ENCODE measurements at regions not wholly inside any gene's neighbourhood (a gene's known extent, or its start where the extent isn't known, plus 50 kb on each side); places are given as distances from the start of the nearest gene placed in this dataset.
"Not testable (repeated sequence)": the region's sequence is repeated elsewhere in the genome, so short reads cannot be mapped to it uniquely, and the experiment has no call there.

GRCh38 chr1:184860985-184861754 lies 106.5 kb upstream of the EDEM3 start:
- DNase-seq (ENCODE audit: low spot score) (no peak), ATAC-seq (no peak)
- intact Hi-C loops (cut with DNase I) = no loop called here

GRCh38 chr1:184860535-184860934 lies 105.9 kb upstream of the EDEM3 start:
- intact Hi-C loops (cut with DNase I) = no loop called here
- ATAC-seq (no peak), DNase-seq (ENCODE audit: low spot score) (no peak)

- DNase-seq (ENCODE audit: low spot score) (no peak), ATAC-seq (no peak)
- intact Hi-C loops (cut with DNase I) = no loop called here
Observed at GRCh38 chr1:184859381-184860105, 104.9 kb upstream of the EDEM3 start.

- intact Hi-C loops (cut with DNase I) = no loop called here
- no peak for ATAC-seq
Observed at GRCh38 chr1:184858288-184858687, 103.6 kb upstream of the EDEM3 start.

GRCh38 chr1:184854496-184855140 lies 100.0 kb upstream of the EDEM3 start:
- DNase-seq (ENCODE audit: low spot score) (no peak), ATAC-seq (peak; percentile 67)
- intact Hi-C loops (cut with DNase I) = no loop called here

More at GRCh38 chr1:184858288-184858687, 103.6 kb upstream of the EDEM3 start:
- no peak for DNase-seq (ENCODE audit: low spot score)

GRCh38 chr1:184854036-184854435 lies 99.4 kb upstream of the EDEM3 start:
- DNase-seq (ENCODE audit: low spot score) = no peak
- ATAC-seq = no peak
- intact Hi-C loops (cut with DNase I) = no loop called here

- no peak for ATAC-seq
- no peak for DNase-seq (ENCODE audit: low spot score)
- intact Hi-C loops (cut with DNase I) = no loop called here
Observed at GRCh38 chr1:184851822-184852746, 97.4 kb upstream of the EDEM3 start.

- DNase-seq (ENCODE audit: low spot score) (no peak), ATAC-seq (no peak)
- intact Hi-C loops (cut with DNase I) = no loop called here
Observed at GRCh38 chr1:184843732-184844495, 89.3 kb upstream of the EDEM3 start.

GRCh38 chr1:184840596-184840995 lies 85.9 kb upstream of the EDEM3 start:
- DNase-seq (ENCODE audit: low spot score) = no peak
- intact Hi-C loops (cut with DNase I) = no loop called here
- no peak for ATAC-seq

GRCh38 chr1:184838504-184838951 lies 83.9 kb upstream of the EDEM3 start:
- no peak for DNase-seq (ENCODE audit: low spot score)
- intact Hi-C loops (cut with DNase I) = no loop called here
- peak; percentile 98 for ATAC-seq

GRCh38 chr1:184836934-184837895 lies 82.6 kb upstream of the EDEM3 start:
- ATAC-seq (no peak), DNase-seq (ENCODE audit: low spot score) (no peak)
- intact Hi-C loops (cut with DNase I) = no loop called here

GRCh38 chr1:184836141-184836540 lies 81.5 kb upstream of the EDEM3 start:
- no peak for ATAC-seq
- intact Hi-C loops (cut with DNase I) = no loop called here

GRCh38 chr1:184833994-184834393 lies 79.3 kb upstream of the EDEM3 start:
- intact Hi-C loops (cut with DNase I); ATAC-seq; DNase-seq (ENCODE audit: low spot score): not testable (repeated sequence)

More at GRCh38 chr1:184836141-184836540, 81.5 kb upstream of the EDEM3 start:
- DNase-seq (ENCODE audit: low spot score) = no peak

- ATAC-seq = no peak
- no peak for DNase-seq (ENCODE audit: low spot score)
- intact Hi-C loops (cut with DNase I) = no loop called here
Observed at GRCh38 chr1:184832517-184832916, 77.9 kb upstream of the EDEM3 start.

GRCh38 chr1:184829496-184829895 lies 74.8 kb upstream of the EDEM3 start:
- intact Hi-C loops (cut with DNase I); ATAC-seq; DNase-seq (ENCODE audit: low spot score): not testable (repeated sequence)

- ATAC-seq (no peak), DNase-seq (ENCODE audit: low spot score) (no peak)
- intact Hi-C loops (cut with DNase I) = no loop called here
Observed at GRCh38 chr1:184828369-184828717, 73.7 kb upstream of the EDEM3 start.

Measured in sciatic nerve (tissue), 2 donors.